SU-DHL-6 (cell line): ENCODE measurements at regions not wholly inside any gene's neighbourhood (a gene's known extent, or its start where the extent isn't known, plus 50 kb on each side); places are given as distances from the start of the nearest gene placed in this dataset.

Experiments
- CTCF ChIP-seq: fragments of 200-600 bp; sonication (generic); IDR thresholded peaks from one replicate; pipeline ENCODE4 v1.5.1; 2017; ENCODE audit warnings: antibody characterized with exemption, mild to moderate bottlenecking, low read length, moderate library complexity; ENCODE audit not compliant: insufficient read depth, poor library complexity, severe bottlenecking
- EZH2phosphoT487 ChIP-seq: fragments of 200-600 bp; sonication (generic), shearing (Covaris generic); conservative IDR thresholded peaks from 2 replicates; pipeline ENCODE4 v1.6.1; 2018; ENCODE audit warnings: mild to moderate bottlenecking, antibody characterized with exemption, low read length, moderate library complexity, mixed read lengths

- TF ChIP-seq EZH2phosphoT487 (no peak), CTCF (no peak)
Measured at GRCh38 chr7:33677556-33677955, 227.8 kb upstream of the BMPER start.
